ENCODE measurements at regions not wholly inside any gene's neighbourhood (a gene's known extent, or its start where the extent isn't known, plus 50 kb on each side); places are given as distances from the start of the nearest gene placed in this dataset.

DNA sequence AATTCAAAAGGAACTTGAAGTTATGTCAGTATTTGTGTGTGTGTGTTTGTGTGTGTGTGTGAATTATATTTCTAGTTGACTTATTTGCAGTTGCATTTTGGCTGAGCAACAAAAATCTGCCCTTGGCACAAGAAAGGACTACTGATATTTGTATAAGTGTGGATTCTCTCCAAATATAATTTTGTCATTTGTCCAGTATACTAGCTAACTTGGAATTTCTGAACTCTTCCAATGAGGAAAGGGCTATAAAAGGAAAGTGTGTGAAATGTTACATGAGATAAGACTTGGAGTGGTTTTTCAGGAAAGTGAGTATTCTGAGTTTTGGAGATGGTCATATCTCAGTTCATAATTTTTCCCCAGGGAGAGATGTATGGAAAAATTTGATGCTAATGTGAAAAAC lies 1384.1 kb upstream of the B3GALT2 start:
- TF ChIP-seq, protein P1, sequence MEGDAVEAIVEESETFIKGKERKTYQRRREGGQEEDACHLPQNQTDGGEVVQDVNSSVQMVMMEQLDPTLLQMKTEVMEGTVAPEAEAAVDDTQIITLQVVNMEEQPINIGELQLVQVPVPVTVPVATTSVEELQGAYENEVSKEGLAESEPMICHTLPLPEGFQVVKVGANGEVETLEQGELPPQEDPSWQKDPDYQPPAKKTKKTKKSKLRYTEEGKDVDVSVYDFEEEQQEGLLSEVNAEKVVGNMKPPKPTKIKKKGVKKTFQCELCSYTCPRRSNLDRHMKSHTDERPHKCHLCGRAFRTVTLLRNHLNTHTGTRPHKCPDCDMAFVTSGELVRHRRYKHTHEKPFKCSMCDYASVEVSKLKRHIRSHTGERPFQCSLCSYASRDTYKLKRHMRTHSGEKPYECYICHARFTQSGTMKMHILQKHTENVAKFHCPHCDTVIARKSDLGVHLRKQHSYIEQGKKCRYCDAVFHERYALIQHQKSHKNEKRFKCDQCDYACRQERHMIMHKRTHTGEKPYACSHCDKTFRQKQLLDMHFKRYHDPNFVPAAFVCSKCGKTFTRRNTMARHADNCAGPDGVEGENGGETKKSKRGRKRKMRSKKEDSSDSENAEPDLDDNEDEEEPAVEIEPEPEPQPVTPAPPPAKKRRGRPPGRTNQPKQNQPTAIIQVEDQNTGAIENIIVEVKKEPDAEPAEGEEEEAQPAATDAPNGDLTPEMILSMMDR (conservative IDR thresholded peaks at IDR 0.05; ENCODE audit: low read length) = no peak
- no peak for TF ChIP-seq EZH2phosphoT487 (IDR thresholded peaks at IDR 0.05; ENCODE audit: borderline replicate concordance)

Data from Loucy (cell line).